Tibial artery (tissue), 4 donors: ENCODE measurements at regions not wholly inside any gene's neighbourhood (a gene's known extent, or its start where the extent isn't known, plus 50 kb on each side); places are given as distances from the start of the nearest gene placed in this dataset.

Source experiments
- DNase-seq, 2 donors: peaks; one replicate each; pipeline ENCODE4 v3.0.0-alpha.2; 2019
- H3K27ac ChIP-seq, 2 donors: fragments of 200-600 bp; sonication (generic) in 1 of 2; 1 replicate in 1 of 2; 2 replicates in 1 of 2; pipeline ENCODE4 v1.5.1; 2018 to 2019; ENCODE audit warnings: mild to moderate bottlenecking in 1 of 2
- H3K27me3 ChIP-seq, 2 donors: fragments of 200-600 bp; sonication (generic) in 1 of 2; one replicate each; pipeline versions ENCODE4 v1.5.1 to v1.6.0; 2016 to 2019
- H3K36me3 ChIP-seq, 3 donors: fragments of 200-600 bp; sonication (generic) in 2 of 3; one replicate each; pipeline ENCODE4 v1.5.1; 2016 to 2019; ENCODE audit warnings: mild to moderate bottlenecking in 2 of 3
- H3K4me1 ChIP-seq, 4 donors: fragments of 200-600 bp; sonication (generic) in 2 of 4; 1 replicate in 3 of 4; 2 replicates in 1 of 4; pipeline ENCODE4 v1.5.1; 2016 to 2019
- H3K4me3 ChIP-seq, 2 donors: fragments of 200-600 bp; sonication (generic) in 1 of 2; 1 replicate in 1 of 2; 2 replicates in 1 of 2; pipeline ENCODE4 v1.5.1; 2018 to 2019; ENCODE audit warnings: mild to moderate bottlenecking in 2 of 2
- H3K9me3 ChIP-seq, 3 donors: fragments of 200-600 bp; sonication (generic) in 1 of 3; one replicate each; pipeline ENCODE4 v1.5.1; 2016 to 2019
- CTCF ChIP-seq, 2 experiments: fragments of 200-600 bp in 1 of 2; fragments of 450-650 bp in 1 of 2; IDR thresholded peaks; one replicate each; pipeline ENCODE4 v1.5.1; 2017 to 2019; ENCODE audit warnings: antibody characterized with exemption in 2 of 2, mild to moderate bottlenecking in 1 of 2, moderate library complexity in 1 of 2
- intact Hi-C: fragments of 100-400 bp; cut with DNase I; formaldehyde crosslinking; loops from one replicate; pipeline ENCODE4 v1.15.0; 2023; ENCODE audit warnings: low total_unique reads

DNA sequence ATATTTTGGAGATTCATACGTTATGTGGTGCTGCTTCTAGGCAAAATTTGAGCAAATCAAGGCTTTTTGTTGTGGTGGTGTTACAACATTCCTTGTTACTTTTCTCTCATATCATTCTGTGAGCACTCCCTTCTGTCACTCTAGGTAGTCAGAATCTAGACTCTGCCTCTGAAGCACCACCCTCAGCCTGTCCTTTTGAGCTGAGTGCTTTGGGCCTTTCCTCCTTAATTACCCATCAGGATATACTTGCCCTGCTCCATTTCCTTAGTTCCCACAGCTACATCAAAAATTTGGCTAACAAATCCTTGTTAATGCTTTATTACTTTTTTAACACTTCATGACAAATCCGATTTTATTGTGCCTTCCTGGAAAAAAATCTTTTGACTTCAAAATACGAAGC lies 289.6 kb downstream of the CALCRL start:
- no peak for DNase-seq
- Histone ChIP-seq H3K4me3 (no peak overlapping the region), H3K9me3 (peaks cover 7 to 15% (median 9%) of the 10 kb centered on the region in 3 donors), H3K27ac (no peak overlapping the region), H3K27me3 (no peaks in the 10 kb centered on the region), H3K36me3 (no peaks in the 10 kb centered on the region), H3K4me1 (no peaks in the 10 kb centered on the region)
- intact Hi-C loops = no loop called here
- no peak for TF ChIP-seq CTCF (IDR thresholded peaks at IDR 0.05)

- H3K27ac ChIP-seq = no peak overlapping the region
- no peaks in the 10 kb centered on the region for H3K4me1 ChIP-seq
- no peaks in the 10 kb centered on the region for H3K36me3 ChIP-seq
- H3K27me3 ChIP-seq = no peaks in the 10 kb centered on the region
- intact Hi-C loops = no loop called here
- H3K9me3 ChIP-seq = peaks cover 7 to 15% (median 9%) of the 10 kb centered on the region in 3 donors
- no peak for DNase-seq
- H3K4me3 ChIP-seq = no peak overlapping the region
- TF ChIP-seq CTCF (IDR thresholded peaks at IDR 0.05) = no peak
These were observed 291.0 kb downstream of the CALCRL start for GRCh38 chr2:187157046-187157445.

DNA sequence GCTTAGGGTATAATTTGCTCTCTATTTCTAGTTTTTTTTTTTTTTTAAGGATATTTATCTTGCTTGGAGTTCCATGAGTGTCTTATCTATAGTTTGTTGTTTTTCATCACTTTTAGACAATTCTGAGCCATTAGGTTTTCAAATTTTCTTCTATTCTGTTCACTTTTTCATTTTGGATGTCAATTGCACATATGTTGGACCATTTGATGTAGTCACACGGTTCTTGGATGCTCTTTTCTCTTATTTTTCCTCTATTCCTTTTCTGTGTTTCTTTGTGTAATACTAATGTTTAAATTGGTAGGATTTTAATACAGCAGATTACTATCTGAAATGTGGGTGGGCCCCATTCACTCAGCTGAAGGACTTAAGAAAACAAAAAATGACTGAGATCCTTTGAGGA lies 292.6 kb downstream of the CALCRL start:
- peaks cover 0 to 4% (median 0%) of the 10 kb centered on the region in 4 donors for H3K4me1 ChIP-seq
- no peak for DNase-seq
- H3K4me3 ChIP-seq = no peak overlapping the region
- no peaks in the 10 kb centered on the region for H3K27me3 ChIP-seq
- H3K9me3 ChIP-seq = peaks cover 7 to 15% (median 9%) of the 10 kb centered on the region in 3 donors
- no peaks in the 10 kb centered on the region for H3K36me3 ChIP-seq
- H3K27ac ChIP-seq = no peak overlapping the region
- no peak for TF ChIP-seq CTCF (IDR thresholded peaks at IDR 0.05)
- intact Hi-C loops = no loop called here

DNA sequence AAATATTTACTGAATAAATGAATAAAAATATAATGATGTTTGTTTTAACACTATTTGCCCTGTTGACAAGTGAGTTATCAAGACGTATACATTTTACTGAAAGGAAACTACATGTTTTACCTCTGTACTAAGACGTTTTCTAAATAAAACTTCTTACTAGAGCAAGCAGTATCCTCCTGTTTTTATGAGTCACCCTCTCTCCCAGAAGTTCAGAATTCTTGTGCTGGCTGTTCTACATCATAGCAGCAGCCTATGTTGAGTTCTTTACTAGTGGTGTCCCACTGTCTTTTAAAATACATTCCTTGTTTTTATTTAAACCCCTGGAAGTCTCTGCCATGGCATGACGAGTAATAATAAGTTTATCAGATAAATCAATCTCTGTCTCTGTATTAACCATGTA lies 297.4 kb downstream of the CALCRL start:
- intact Hi-C loops = no loop called here
- Histone ChIP-seq H3K36me3 (no peaks in the 10 kb centered on the region), H3K4me3 (no peak overlapping the region), H3K27me3 (no peaks in the 10 kb centered on the region), H3K9me3 (peaks cover 3 to 12% (median 4%) of the 10 kb centered on the region in 3 donors), H3K4me1 (peaks cover 0 to 9% (median 0%) of the 10 kb centered on the region in 4 donors), H3K27ac (no peak overlapping the region)
- TF ChIP-seq CTCF (IDR thresholded peaks at IDR 0.05) = no peak
- no peak for DNase-seq

DNA sequence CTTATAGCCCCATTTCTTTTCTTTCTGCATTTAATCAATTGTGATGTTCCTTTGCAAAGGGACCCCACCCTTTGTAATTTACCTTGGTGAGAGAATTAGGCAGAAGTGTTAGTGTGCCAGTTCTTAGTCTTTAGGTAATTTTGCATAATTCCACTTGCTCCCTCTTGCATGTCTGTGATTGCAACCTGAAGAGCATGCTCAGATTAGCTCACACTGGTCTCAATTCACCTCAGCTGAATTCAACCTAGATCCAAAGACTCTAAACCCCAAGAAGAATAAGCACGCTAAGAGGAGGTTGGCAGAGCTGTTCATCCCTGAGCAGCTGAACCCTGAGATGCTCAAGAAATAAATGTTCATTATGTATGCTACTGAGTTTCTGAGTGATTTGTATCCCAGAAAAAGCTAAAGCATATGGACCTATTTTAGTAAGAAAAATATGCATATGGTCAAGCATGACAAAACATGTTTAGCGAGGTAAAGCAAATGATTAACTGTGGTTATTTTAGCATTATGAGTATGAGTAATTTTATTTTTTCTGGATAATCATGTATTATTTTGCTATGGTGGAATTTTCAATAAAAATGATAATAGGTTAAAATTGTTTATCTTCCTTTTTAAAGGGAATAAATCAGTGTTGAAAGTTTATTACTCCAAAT lies 299.2 kb upstream of the ZSWIM2 start:
- Histone ChIP-seq H3K36me3 (no peaks in the 10 kb centered on the region), H3K4me1 (peaks cover 0 to 9% (median 0%) of the 10 kb centered on the region in 4 donors), H3K27ac (no peak overlapping the region), H3K9me3 (no peaks in the 10 kb centered on the region), H3K4me3 (no peak overlapping the region), H3K27me3 (no peaks in the 10 kb centered on the region)
- intact Hi-C loops = no loop called here
- DNase-seq = no peak
- no peak for TF ChIP-seq CTCF (IDR thresholded peaks at IDR 0.05)

- Histone ChIP-seq H3K27me3 (no peaks in the 10 kb centered on the region), H3K9me3 (no peaks in the 10 kb centered on the region), H3K4me3 (no peak overlapping the region), H3K4me1 (no peaks in the 10 kb centered on the region), H3K36me3 (no peaks in the 10 kb centered on the region), H3K27ac (no peak overlapping the region)
- no peak for TF ChIP-seq CTCF (IDR thresholded peaks at IDR 0.05)
- intact Hi-C loops = no loop called here
- DNase-seq = no peak
These were observed 294.6 kb upstream of the ZSWIM2 start for GRCh38 chr2:187143537-187143936.
